ENCODE measurements at regions not wholly inside any gene's neighbourhood (a gene's known extent, or its start where the extent isn't known, plus 50 kb on each side); places are given as distances from the start of the nearest gene placed in this dataset.
"Not testable (repeated sequence)": the region's sequence is repeated elsewhere in the genome, so short reads cannot be mapped to it uniquely, and the experiment has no call there.

- Histone ChIP-seq H3K4me3 (no peak overlapping the region), H3K27ac (no peak overlapping the region), H3K27me3 (no peaks in the 10 kb centered on the region), H3K36me3 (ENCODE audit: low read depth, missing control alignments) (no peaks in the 10 kb centered on the region), H3K9me3 (no peaks in the 10 kb centered on the region), H3K4me1 (no peaks in the 10 kb centered on the region)
- intact Hi-C loops (cut with DNase I; ENCODE audit: low total_unique reads): no loop called here
- WGBS, 2 donors: 82 to 94% methylated on average over 1 of the region's 1 CpG
- DNase-seq: no peak
- TF ChIP-seq, protein P1, sequence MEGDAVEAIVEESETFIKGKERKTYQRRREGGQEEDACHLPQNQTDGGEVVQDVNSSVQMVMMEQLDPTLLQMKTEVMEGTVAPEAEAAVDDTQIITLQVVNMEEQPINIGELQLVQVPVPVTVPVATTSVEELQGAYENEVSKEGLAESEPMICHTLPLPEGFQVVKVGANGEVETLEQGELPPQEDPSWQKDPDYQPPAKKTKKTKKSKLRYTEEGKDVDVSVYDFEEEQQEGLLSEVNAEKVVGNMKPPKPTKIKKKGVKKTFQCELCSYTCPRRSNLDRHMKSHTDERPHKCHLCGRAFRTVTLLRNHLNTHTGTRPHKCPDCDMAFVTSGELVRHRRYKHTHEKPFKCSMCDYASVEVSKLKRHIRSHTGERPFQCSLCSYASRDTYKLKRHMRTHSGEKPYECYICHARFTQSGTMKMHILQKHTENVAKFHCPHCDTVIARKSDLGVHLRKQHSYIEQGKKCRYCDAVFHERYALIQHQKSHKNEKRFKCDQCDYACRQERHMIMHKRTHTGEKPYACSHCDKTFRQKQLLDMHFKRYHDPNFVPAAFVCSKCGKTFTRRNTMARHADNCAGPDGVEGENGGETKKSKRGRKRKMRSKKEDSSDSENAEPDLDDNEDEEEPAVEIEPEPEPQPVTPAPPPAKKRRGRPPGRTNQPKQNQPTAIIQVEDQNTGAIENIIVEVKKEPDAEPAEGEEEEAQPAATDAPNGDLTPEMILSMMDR (IDR thresholded peaks at IDR 0.05): no peak
- TF ChIP-seq POLR2A (IDR thresholded peaks at IDR 0.05): no peak
Measured at GRCh38 chr16:55072976-55073375, 142.3 kb downstream of the IRX5 start.

DNA sequence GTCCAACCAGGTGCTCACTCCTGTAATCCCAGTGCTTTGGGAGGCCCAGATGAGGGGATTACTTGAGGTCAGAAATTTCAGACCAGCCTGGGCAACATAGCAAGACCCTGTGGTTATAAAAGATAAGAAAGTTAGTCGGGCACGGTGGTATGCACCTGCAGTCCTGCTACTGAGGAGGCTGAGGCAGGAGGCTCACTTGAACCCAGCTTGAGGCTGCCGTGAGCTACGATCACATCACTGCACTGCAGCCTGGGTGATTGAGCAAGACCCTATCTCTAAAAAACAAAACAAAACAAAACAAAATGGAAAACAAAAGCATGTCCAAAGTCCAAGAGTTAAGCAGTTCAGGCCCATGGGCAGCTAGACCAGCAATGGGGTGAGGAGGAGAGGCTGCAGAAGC lies 143.2 kb downstream of the IRX5 start:
- TF ChIP-seq POLR2A (IDR thresholded peaks at IDR 0.05): no peak
- TF ChIP-seq, protein P1 (IDR thresholded peaks at IDR 0.05): no peak
- Histone ChIP-seq H3K9me3 (no peaks in the 10 kb centered on the region), H3K4me3 (no peak overlapping the region), H3K27me3 (no peaks in the 10 kb centered on the region), H3K27ac (no peak overlapping the region), H3K4me1 (no peaks in the 10 kb centered on the region), H3K36me3 (ENCODE audit: low read depth, missing control alignments) (no peaks in the 10 kb centered on the region)
- no peak for DNase-seq
- intact Hi-C loops (cut with DNase I; ENCODE audit: low total_unique reads): no loop called here
- WGBS, 2 donors: 78 to 91% methylated on average over 4 of the region's 4 CpGs

DNA sequence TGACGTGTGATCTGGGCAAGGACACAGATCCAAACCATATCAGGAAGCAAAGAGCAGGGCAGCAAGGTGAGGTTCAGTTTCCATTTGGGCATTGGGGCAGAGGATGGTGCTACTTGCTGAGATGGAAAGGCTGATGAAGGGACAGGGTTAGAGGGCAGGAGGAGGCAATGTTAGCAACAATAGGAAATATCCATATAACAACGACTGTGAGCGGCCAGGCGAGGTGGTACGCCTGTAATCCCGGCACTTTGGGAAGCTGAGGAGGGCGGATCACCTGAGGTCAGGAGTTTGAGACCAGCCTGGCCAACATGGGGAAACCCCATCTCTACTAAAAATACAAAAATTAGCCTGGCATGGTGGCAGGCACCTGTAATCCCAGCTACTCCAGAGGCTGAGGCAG lies 144.5 kb downstream of the IRX5 start:
- intact Hi-C loops (cut with DNase I; ENCODE audit: low total_unique reads); H3K4me1 ChIP-seq; H3K9me3 ChIP-seq; H3K36me3 ChIP-seq (ENCODE audit: low read depth, missing control alignments); H3K27me3 ChIP-seq; H3K4me3 ChIP-seq; H3K27ac ChIP-seq; DNase-seq: not testable (repeated sequence)
- WGBS, 2 donors: 85 to 90% methylated on average over 6 to 7 of the region's 7 CpGs

GRCh38 chr16:55076053-55076452 lies 145.4 kb downstream of the IRX5 start:
- TF ChIP-seq, protein P1 (IDR thresholded peaks at IDR 0.05): no peak
- no peak for TF ChIP-seq POLR2A (IDR thresholded peaks at IDR 0.05)
- no peaks in the 10 kb centered on the region for H3K27me3 ChIP-seq
- no peak for DNase-seq
- no peaks in the 10 kb centered on the region for H3K4me1 ChIP-seq
- intact Hi-C loops (cut with DNase I; ENCODE audit: low total_unique reads): no loop called here
- 70% methylated on average over 1 of the region's 1 CpG for WGBS, 2 donors
- no peaks in the 10 kb centered on the region for H3K36me3 ChIP-seq (ENCODE audit: low read depth, missing control alignments)
- no peak overlapping the region for H3K27ac ChIP-seq
- H3K4me3 ChIP-seq: no peak overlapping the region
- no peaks in the 10 kb centered on the region for H3K9me3 ChIP-seq

DNA sequence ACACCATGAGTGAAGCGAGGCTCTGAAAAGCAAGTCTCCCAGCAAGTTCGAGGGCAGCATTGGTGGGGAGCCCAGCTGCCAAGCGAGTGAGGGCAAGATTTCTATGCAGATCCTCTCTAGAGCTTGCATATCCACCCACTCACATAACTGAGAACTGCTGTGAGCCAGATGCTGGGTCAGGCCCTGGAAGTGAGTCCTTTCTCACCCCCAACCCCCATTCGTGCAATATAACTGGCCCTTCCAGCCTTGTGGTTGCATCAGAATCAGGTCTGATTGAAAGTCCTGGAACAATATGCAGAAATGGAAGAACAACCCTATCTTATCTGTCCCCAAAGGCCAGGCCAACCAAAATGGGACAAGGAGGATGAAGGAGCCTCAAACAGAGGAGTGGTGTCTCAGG lies 146.6 kb downstream of the IRX5 start:
- Histone ChIP-seq H3K27ac (no peak overlapping the region), H3K9me3 (no peaks in the 10 kb centered on the region), H3K36me3 (ENCODE audit: low read depth, missing control alignments) (no peaks in the 10 kb centered on the region), H3K27me3 (no peaks in the 10 kb centered on the region), H3K4me1 (no peaks in the 10 kb centered on the region), H3K4me3 (no peak overlapping the region)
- WGBS, 2 donors: 87 to 90% methylated on average over 4 of the region's 4 CpGs
- TF ChIP-seq POLR2A (IDR thresholded peaks at IDR 0.05): no peak
- TF ChIP-seq, protein P1 (IDR thresholded peaks at IDR 0.05): no peak
- DNase-seq: no peak
- intact Hi-C loops (cut with DNase I; ENCODE audit: low total_unique reads): no loop called here

Data from testis (tissue), 2 donors.